Heart left ventricle (tissue), 13 donors: ENCODE measurements at regions not wholly inside any gene's neighbourhood (a gene's known extent, or its start where the extent isn't known, plus 50 kb on each side); places are given as distances from the start of the nearest gene placed in this dataset.

Source experiments
- POLR2A ChIP-seq, 2 donors: fragments of 450-650 bp; IDR thresholded peaks; one replicate each; pipeline ENCODE4 v1.6.1; 2017; ENCODE audit warnings: antibody characterized with exemption in 2 of 2, mild to moderate bottlenecking in 2 of 2, moderate library complexity in 2 of 2
- TF ChIP-seq, protein P1 (sequence below), 12 donors: fragments of 200-600 bp; sonication (generic) in 4 of 12; IDR thresholded peaks; one replicate each; pipeline versions ENCODE4 v1.5.0 to v1.8.0; 2018 to 2022; ENCODE audit warnings: antibody characterized with exemption in 12 of 12, mild to moderate bottlenecking in 5 of 12
- donor health status: ischemic (EF 13 %, LVEDD 7.1; RV severe dilation, severe dysfunction).
- donor health status: DM: no; HTN: yes; CAD: no.
- donor health status: DM: no; HTN: no; CAD: no.
- donor health status: ischemic (EF 25% LVEDD 6.9; RV normal size, moderate dysfunction).
- donor health status: ischemic (EF 25% LVEDD 5.7; RV mildly dilated, moderate dysfunction).
- donor health status: ischemic (EF 35%, LVEDD 5.7; RV mildly dilated, moderate dysfunction).
- donor health status: nonischemic (EF 11% LVEDD 7.7; RV severe dilation, severe dysfunction).
- donor health status: DM: yes; HTN: yes; CAD: no.
- donor health status: PGD.
- donor health status: ischemic (EF 29% LVEDD 5.4; RV normal size, mild dysfunction).
- donor health status: nonischemic (EF 23%, LVEDD 6.1; RV moderate dilation, normal function).

- TF ChIP-seq, protein P1, sequence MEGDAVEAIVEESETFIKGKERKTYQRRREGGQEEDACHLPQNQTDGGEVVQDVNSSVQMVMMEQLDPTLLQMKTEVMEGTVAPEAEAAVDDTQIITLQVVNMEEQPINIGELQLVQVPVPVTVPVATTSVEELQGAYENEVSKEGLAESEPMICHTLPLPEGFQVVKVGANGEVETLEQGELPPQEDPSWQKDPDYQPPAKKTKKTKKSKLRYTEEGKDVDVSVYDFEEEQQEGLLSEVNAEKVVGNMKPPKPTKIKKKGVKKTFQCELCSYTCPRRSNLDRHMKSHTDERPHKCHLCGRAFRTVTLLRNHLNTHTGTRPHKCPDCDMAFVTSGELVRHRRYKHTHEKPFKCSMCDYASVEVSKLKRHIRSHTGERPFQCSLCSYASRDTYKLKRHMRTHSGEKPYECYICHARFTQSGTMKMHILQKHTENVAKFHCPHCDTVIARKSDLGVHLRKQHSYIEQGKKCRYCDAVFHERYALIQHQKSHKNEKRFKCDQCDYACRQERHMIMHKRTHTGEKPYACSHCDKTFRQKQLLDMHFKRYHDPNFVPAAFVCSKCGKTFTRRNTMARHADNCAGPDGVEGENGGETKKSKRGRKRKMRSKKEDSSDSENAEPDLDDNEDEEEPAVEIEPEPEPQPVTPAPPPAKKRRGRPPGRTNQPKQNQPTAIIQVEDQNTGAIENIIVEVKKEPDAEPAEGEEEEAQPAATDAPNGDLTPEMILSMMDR (IDR thresholded peaks at IDR 0.05) = no peak
- TF ChIP-seq POLR2A (IDR thresholded peaks at IDR 0.05) = no peak
These were observed 77.6 kb upstream of the VAV3 start for GRCh38 chr1:108042610-108043009.
